ENCODE measurements at regions not wholly inside any gene's neighbourhood (a gene's known extent, or its start where the extent isn't known, plus 50 kb on each side); places are given as distances from the start of the nearest gene placed in this dataset.

DNA sequence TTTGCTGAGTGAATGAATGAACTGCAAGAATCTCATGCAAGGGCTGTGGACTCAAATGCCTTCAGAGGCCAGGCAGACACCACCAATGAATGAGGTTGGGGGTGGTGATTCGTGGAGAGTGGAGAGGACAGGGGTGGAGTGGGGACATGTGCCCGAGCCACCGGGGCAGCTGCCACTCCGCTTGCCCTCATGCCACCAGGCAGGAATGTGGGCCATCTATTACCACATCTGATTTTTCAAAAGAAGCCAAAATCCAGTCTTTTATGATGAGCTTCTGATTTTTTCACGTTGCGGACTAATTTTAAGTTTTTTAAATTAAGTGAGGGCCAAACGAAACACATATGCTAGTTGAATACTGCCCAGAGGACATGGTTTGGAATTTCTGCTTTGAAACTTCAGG lies 67.1 kb upstream of the SMURF2 start:
- no peak for TF ChIP-seq ZNF404 (tag by site-specific recombination; IDR thresholded peaks at IDR 0.05)
- TF ChIP-seq, protein P1, sequence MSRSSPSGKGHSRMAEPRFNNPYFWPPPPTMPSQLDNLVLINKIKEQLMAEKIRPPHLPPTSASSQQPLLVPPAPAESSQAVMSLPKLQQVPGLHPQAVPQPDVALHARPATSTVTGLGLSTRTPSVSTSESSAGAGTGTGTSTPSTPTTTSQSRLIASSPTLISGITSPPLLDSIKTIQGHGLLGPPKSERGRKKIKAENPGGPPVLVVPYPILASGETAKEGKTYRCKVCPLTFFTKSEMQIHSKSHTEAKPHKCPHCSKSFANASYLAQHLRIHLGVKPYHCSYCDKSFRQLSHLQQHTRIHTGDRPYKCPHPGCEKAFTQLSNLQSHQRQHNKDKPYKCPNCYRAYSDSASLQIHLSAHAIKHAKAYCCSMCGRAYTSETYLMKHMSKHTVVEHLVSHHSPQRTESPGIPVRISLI (tag by site-specific recombination; IDR thresholded peaks at IDR 0.05): no peak
- TF ChIP-seq ZNF24 (tag by site-specific recombination; IDR thresholded peaks at IDR 0.05): no peak
- TF ChIP-seq ZNF239 (tag by site-specific recombination; IDR thresholded peaks at IDR 0.05): no peak
- TF ChIP-seq ZNF23 (tag by site-specific recombination; IDR thresholded peaks at IDR 0.05; ENCODE audit: borderline replicate concordance): no peak
- TF ChIP-seq, protein P2, sequence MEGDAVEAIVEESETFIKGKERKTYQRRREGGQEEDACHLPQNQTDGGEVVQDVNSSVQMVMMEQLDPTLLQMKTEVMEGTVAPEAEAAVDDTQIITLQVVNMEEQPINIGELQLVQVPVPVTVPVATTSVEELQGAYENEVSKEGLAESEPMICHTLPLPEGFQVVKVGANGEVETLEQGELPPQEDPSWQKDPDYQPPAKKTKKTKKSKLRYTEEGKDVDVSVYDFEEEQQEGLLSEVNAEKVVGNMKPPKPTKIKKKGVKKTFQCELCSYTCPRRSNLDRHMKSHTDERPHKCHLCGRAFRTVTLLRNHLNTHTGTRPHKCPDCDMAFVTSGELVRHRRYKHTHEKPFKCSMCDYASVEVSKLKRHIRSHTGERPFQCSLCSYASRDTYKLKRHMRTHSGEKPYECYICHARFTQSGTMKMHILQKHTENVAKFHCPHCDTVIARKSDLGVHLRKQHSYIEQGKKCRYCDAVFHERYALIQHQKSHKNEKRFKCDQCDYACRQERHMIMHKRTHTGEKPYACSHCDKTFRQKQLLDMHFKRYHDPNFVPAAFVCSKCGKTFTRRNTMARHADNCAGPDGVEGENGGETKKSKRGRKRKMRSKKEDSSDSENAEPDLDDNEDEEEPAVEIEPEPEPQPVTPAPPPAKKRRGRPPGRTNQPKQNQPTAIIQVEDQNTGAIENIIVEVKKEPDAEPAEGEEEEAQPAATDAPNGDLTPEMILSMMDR (tag by site-specific recombination; IDR thresholded peaks at IDR 0.05): no peak
- TF ChIP-seq ZNF341 (tag by site-specific recombination; IDR thresholded peaks at IDR 0.05; ENCODE audit: low read depth): no peak
- TF ChIP-seq, protein P3, sequence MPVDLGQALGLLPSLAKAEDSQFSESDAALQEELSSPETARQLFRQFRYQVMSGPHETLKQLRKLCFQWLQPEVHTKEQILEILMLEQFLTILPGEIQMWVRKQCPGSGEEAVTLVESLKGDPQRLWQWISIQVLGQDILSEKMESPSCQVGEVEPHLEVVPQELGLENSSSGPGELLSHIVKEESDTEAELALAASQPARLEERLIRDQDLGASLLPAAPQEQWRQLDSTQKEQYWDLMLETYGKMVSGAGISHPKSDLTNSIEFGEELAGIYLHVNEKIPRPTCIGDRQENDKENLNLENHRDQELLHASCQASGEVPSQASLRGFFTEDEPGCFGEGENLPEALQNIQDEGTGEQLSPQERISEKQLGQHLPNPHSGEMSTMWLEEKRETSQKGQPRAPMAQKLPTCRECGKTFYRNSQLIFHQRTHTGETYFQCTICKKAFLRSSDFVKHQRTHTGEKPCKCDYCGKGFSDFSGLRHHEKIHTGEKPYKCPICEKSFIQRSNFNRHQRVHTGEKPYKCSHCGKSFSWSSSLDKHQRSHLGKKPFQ (tag by site-specific recombination; IDR thresholded peaks at IDR 0.05): no peak
- no peak for TF ChIP-seq ZNF626 (tag by site-specific recombination; IDR thresholded peaks at IDR 0.05)
